ENCODE measurements at regions not wholly inside any gene's neighbourhood (a gene's known extent, or its start where the extent isn't known, plus 50 kb on each side); places are given as distances from the start of the nearest gene placed in this dataset.

- TF ChIP-seq EZH2 (IDR thresholded peaks at IDR 0.05; ENCODE audit: insufficient read depth, poor library complexity, severe bottlenecking), result no peak
- no peak for TF ChIP-seq EZH2phosphoT487 (IDR thresholded peaks at IDR 0.05; ENCODE audit: insufficient read depth, low read depth)
These were observed 64.7 kb downstream of the GPR65 start for GRCh38 chr14:88069677-88070076.

Measured in GM23248 (cell line).